Gastroesophageal sphincter (tissue), 4 donors: ENCODE measurements at regions not wholly inside any gene's neighbourhood (a gene's known extent, or its start where the extent isn't known, plus 50 kb on each side); places are given as distances from the start of the nearest gene placed in this dataset.

Experiments
- ATAC-seq: fragments of 150-250 bp; one replicate; pipeline ENCODE4 v1.9.1; 2016; ENCODE audit warnings: mild to moderate bottlenecking, moderate library complexity
- H3K27ac ChIP-seq, 4 donors: fragments of 200-600 bp; sonication (generic) in 3 of 4; 1 replicate in 3 of 4; 2 replicates in 1 of 4; pipeline ENCODE4 v1.5.1; 2016 to 2019
- H3K27me3 ChIP-seq: fragments of 200-600 bp; sonication (generic); one replicate; pipeline ENCODE4 v1.5.1; 2019
- H3K36me3 ChIP-seq, 2 donors: fragments of 200-600 bp; sonication (generic); one replicate each; pipeline ENCODE4 v1.5.1; 2019; ENCODE audit warnings: control low read depth in 1 of 2
- H3K4me1 ChIP-seq, 3 donors: fragments of 200-600 bp; sonication (generic); 1 replicate in 2 of 3; 2 replicates in 1 of 3; pipeline ENCODE4 v1.5.1; 2016 to 2019; ENCODE audit warnings: control low read depth in 2 of 3
- H3K4me3 ChIP-seq, 2 donors: fragments of 200-600 bp; sonication (generic); one replicate each; pipeline ENCODE4 v1.5.1; 2019; ENCODE audit warnings: mild to moderate bottlenecking in 1 of 2, moderate library complexity in 1 of 2
- H3K9me3 ChIP-seq, 3 donors: fragments of 200-600 bp; sonication (generic); one replicate each; pipeline ENCODE4 v1.5.1; 2017 to 2019; ENCODE audit warnings: control low read depth in 2 of 3
- EP300 ChIP-seq: sonication (generic); formaldehyde crosslinking; IDR thresholded peaks from one replicate; pipeline ENCODE4 v1.6.1; 2017; ENCODE audit warnings: antibody characterized with exemption, mild to moderate bottlenecking
- POLR2A ChIP-seq, 2 donors: fragments of 450-650 bp; IDR thresholded peaks; one replicate each; pipeline ENCODE4 v1.6.1; 2017; ENCODE audit warnings: antibody characterized with exemption in 2 of 2, mild to moderate bottlenecking in 2 of 2, moderate library complexity in 1 of 2
- POLR2AphosphoS5 ChIP-seq: sonication (generic); formaldehyde crosslinking; IDR thresholded peaks from one replicate; pipeline ENCODE4 v1.6.1; 2017; ENCODE audit warnings: antibody characterized with exemption
- WGBS, 2 donors: methylation state at CpG; one replicate each; pipeline ENCODE4 v1.1.5; 2018; ENCODE audit warnings: low coverage in 1 of 2; 5-methylcytosine and 5-hydroxymethylcytosine counted together
- TF ChIP-seq, protein P1 (sequence below), 4 experiments: fragments of 200-600 bp in 2 of 4; fragments of 450-650 bp in 2 of 4; sonication (generic) in 1 of 4; IDR thresholded peaks; one replicate each; pipeline ENCODE4 v1.5.1; 2017 to 2019; ENCODE audit warnings: antibody characterized with exemption in 4 of 4, mild to moderate bottlenecking in 2 of 4, moderate library complexity in 2 of 4

- H3K4me1 ChIP-seq: no peaks in the 10 kb centered on the region
- no peak for TF ChIP-seq POLR2A (IDR thresholded peaks at IDR 0.05)
- TF ChIP-seq, protein P1, sequence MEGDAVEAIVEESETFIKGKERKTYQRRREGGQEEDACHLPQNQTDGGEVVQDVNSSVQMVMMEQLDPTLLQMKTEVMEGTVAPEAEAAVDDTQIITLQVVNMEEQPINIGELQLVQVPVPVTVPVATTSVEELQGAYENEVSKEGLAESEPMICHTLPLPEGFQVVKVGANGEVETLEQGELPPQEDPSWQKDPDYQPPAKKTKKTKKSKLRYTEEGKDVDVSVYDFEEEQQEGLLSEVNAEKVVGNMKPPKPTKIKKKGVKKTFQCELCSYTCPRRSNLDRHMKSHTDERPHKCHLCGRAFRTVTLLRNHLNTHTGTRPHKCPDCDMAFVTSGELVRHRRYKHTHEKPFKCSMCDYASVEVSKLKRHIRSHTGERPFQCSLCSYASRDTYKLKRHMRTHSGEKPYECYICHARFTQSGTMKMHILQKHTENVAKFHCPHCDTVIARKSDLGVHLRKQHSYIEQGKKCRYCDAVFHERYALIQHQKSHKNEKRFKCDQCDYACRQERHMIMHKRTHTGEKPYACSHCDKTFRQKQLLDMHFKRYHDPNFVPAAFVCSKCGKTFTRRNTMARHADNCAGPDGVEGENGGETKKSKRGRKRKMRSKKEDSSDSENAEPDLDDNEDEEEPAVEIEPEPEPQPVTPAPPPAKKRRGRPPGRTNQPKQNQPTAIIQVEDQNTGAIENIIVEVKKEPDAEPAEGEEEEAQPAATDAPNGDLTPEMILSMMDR (IDR thresholded peaks at IDR 0.05): no peak
- no peak for TF ChIP-seq EP300
- TF ChIP-seq POLR2AphosphoS5: no peak
- 53 to 83% methylated on average over 1 of the region's 1 CpG for WGBS, 2 donors
- ATAC-seq: no peak
- no peaks in the 10 kb centered on the region for H3K9me3 ChIP-seq
- H3K27ac ChIP-seq: no peak overlapping the region
- H3K27me3 ChIP-seq: no peaks in the 10 kb centered on the region
- H3K4me3 ChIP-seq: no peak overlapping the region
- no peaks in the 10 kb centered on the region for H3K36me3 ChIP-seq
Observed at GRCh38 chr3:66585520-66586095, 84.8 kb upstream of the LRIG1 start.

GRCh38 chr3:66586853-66587252 lies 86.0 kb upstream of the LRIG1 start:
- no peak for ATAC-seq
- no peaks in the 10 kb centered on the region for H3K9me3 ChIP-seq
- no peak overlapping the region for H3K4me3 ChIP-seq
- H3K27ac ChIP-seq: no peak overlapping the region
- H3K4me1 ChIP-seq: no peaks in the 10 kb centered on the region
- TF ChIP-seq, protein P1 (IDR thresholded peaks at IDR 0.05): no peak
- no peak for TF ChIP-seq POLR2AphosphoS5
- no peak for TF ChIP-seq EP300
- TF ChIP-seq POLR2A (IDR thresholded peaks at IDR 0.05): no peak
- no peaks in the 10 kb centered on the region for H3K36me3 ChIP-seq
- H3K27me3 ChIP-seq: no peaks in the 10 kb centered on the region
- 50 to 85% methylated on average over 1 to 3 of the region's 3 CpGs for WGBS, 2 donors

GRCh38 chr3:66588340-66588847 lies 87.6 kb upstream of the LRIG1 start:
- TF ChIP-seq POLR2A (IDR thresholded peaks at IDR 0.05): no peak
- TF ChIP-seq, protein P1 (IDR thresholded peaks at IDR 0.05): no peak
- no peak for TF ChIP-seq POLR2AphosphoS5
- no peak for TF ChIP-seq EP300
- H3K27me3 ChIP-seq: no peaks in the 10 kb centered on the region
- H3K4me3 ChIP-seq: no peak overlapping the region
- no peak overlapping the region for H3K27ac ChIP-seq
- peaks cover 0 to 11% (median 0%) of the 10 kb centered on the region in 3 donors for H3K4me1 ChIP-seq
- no peaks in the 10 kb centered on the region for H3K9me3 ChIP-seq
- no peaks in the 10 kb centered on the region for H3K36me3 ChIP-seq
- 72 to 79% methylated on average over 3 of the region's 3 CpGs for WGBS, 2 donors
- ATAC-seq: no peak

- TF ChIP-seq POLR2AphosphoS5 (no peak), EP300 (no peak), POLR2A (IDR thresholded peaks at IDR 0.05) (no peak)
- TF ChIP-seq, protein P1 (IDR thresholded peaks at IDR 0.05): no peak
- Histone ChIP-seq H3K36me3 (no peaks in the 10 kb centered on the region), H3K4me1 (peaks cover 0 to 11% (median 0%) of the 10 kb centered on the region in 3 donors), H3K9me3 (no peaks in the 10 kb centered on the region), H3K4me3 (no peak overlapping the region), H3K27ac (no peak overlapping the region), H3K27me3 (no peaks in the 10 kb centered on the region)
- 73 to 74% methylated on average over 5 to 6 of the region's 6 CpGs for WGBS, 2 donors
- no peak for ATAC-seq
Observed at GRCh38 chr3:66592016-66592761, 91.4 kb upstream of the LRIG1 start.
